GM21717 (cell line): ENCODE measurements at regions not wholly inside any gene's neighbourhood (a gene's known extent, or its start where the extent isn't known, plus 50 kb on each side); places are given as distances from the start of the nearest gene placed in this dataset.

ENCODE experiments used
- ATAC-seq: cut with Tn5 transposase; IDR thresholded peaks from one replicate; pipeline ENCODE4 v1.9.1; 2021; ENCODE audit warnings: mild to moderate bottlenecking, moderate library complexity; ENCODE audit not compliant: unreplicated experiment

GRCh38 chr1:81498471-81499462 lies 302.0 kb upstream of the ADGRL2 start:
- ATAC-seq: no peak

- no peak for ATAC-seq
Measured at GRCh38 chr1:81496349-81496748, 304.4 kb upstream of the ADGRL2 start.

- ATAC-seq: no peak
Measured at GRCh38 chr1:81493102-81493869, 307.4 kb upstream of the ADGRL2 start.

GRCh38 chr1:81492628-81493027 lies 308.1 kb upstream of the ADGRL2 start:
- ATAC-seq: no peak

- no peak for ATAC-seq
Measured at GRCh38 chr1:81490614-81491013, 310.1 kb upstream of the ADGRL2 start.

GRCh38 chr1:81489372-81489934 lies 311.3 kb upstream of the ADGRL2 start:
- no peak for ATAC-seq

- ATAC-seq: no peak
Measured at GRCh38 chr1:81484284-81484683, 316.4 kb upstream of the ADGRL2 start.

- no peak for ATAC-seq
Measured at GRCh38 chr1:81478219-81478618, 322.5 kb upstream of the ADGRL2 start.

GRCh38 chr1:81477710-81478109 lies 323.0 kb upstream of the ADGRL2 start:
- ATAC-seq: no peak

GRCh38 chr1:81472387-81472786 lies 328.3 kb upstream of the ADGRL2 start:
- no peak for ATAC-seq

- no peak for ATAC-seq
Measured at GRCh38 chr1:81471255-81471654, 329.5 kb upstream of the ADGRL2 start.

- no peak for ATAC-seq
Measured at GRCh38 chr1:81470275-81470674, 330.5 kb upstream of the ADGRL2 start.

- no peak for ATAC-seq
Measured at GRCh38 chr1:81467383-81467782, 333.4 kb upstream of the ADGRL2 start.

- no peak for ATAC-seq
Measured at GRCh38 chr1:81466961-81467360, 333.8 kb upstream of the ADGRL2 start.

- no peak for ATAC-seq
Measured at GRCh38 chr1:81463936-81464837, 336.5 kb upstream of the ADGRL2 start.

GRCh38 chr1:81459043-81459442 lies 341.7 kb upstream of the ADGRL2 start:
- no peak for ATAC-seq

GRCh38 chr1:81458186-81458585 lies 342.5 kb upstream of the ADGRL2 start:
- ATAC-seq: no peak

- no peak for ATAC-seq
Measured at GRCh38 chr1:81455481-81455880, 345.3 kb upstream of the ADGRL2 start.

- ATAC-seq: no peak
Measured at GRCh38 chr1:81453971-81454370, 346.8 kb upstream of the ADGRL2 start.

GRCh38 chr1:81453367-81453703 lies 347.4 kb upstream of the ADGRL2 start:
- no peak for ATAC-seq
